H1 (cell line): ENCODE measurements at regions not wholly inside any gene's neighbourhood (a gene's known extent, or its start where the extent isn't known, plus 50 kb on each side); places are given as distances from the start of the nearest gene placed in this dataset.

Experiments used
- CTCF ChIA-PET: fragments of 300-600 bp; sonication (Branson Sonifier 250); formaldehyde crosslinking; loops from one replicate; lab custom pipeline; 2021; ENCODE audit not compliant: partially characterized antibody; lab: Charles Lee
- POLR2A ChIA-PET: fragments of 300-600 bp; sonication (Branson Sonifier 250); formaldehyde crosslinking; loops from one replicate; lab custom pipeline; 2021; ENCODE audit warnings: inconsistent platforms; ENCODE audit not compliant: partially characterized antibody; lab: Charles Lee
- DNase-seq, 2 experiments: peaks; one replicate each; pipeline versions ENCODE4 v3.0.0 to v3.0.0-alpha.2; 2010 to 2022; ENCODE audit warnings: low spot score in 2 of 2, low read depth in 1 of 2, mixed read lengths in 1 of 2
- FAIRE-seq: peaks from 2 replicates; lab custom pipeline; 2011; peaks lifted over from hg19 to GRCh38; lab: Jason Lieb, UNC
- H2AFZ ChIP-seq: 2 replicates; pipeline ENCODE4 v1.8.1; 2012; ENCODE audit warnings: low read length, inconsistent platforms
- H2AK5ac ChIP-seq: 2 replicates; pipeline ENCODE4 v1.6.1; 2013; ENCODE audit warnings: low read depth, low read length
- H2BK120ac ChIP-seq: replicated peaks from 2 replicates; pipeline ENCODE3; 2013; ENCODE audit warnings: low read depth, low read length, inconsistent platforms
- H2BK12ac ChIP-seq: 2 replicates; pipeline ENCODE4 v1.6.1; 2013; ENCODE audit warnings: low read depth, low read length
- H2BK15ac ChIP-seq: 2 replicates; pipeline ENCODE4 v1.6.1; 2013; ENCODE audit warnings: low read length
- H2BK20ac ChIP-seq: 2 replicates; pipeline ENCODE4 v1.6.1; 2013; ENCODE audit warnings: low read length
- H2BK5ac ChIP-seq: 2 replicates; pipeline ENCODE4 v1.6.1; 2013; ENCODE audit warnings: low read depth, low read length
- H3K14ac ChIP-seq: 2 replicates; pipeline ENCODE4 v1.6.1; 2013; ENCODE audit warnings: inconsistent platforms; ENCODE audit not compliant: insufficient read length
- H3K18ac ChIP-seq: 2 replicates; pipeline ENCODE4 v1.6.1; 2013; ENCODE audit warnings: low read length; ENCODE audit errors: extremely low read depth
- H3K23ac ChIP-seq: 2 replicates; pipeline ENCODE4 v1.6.1; 2013; ENCODE audit warnings: inconsistent platforms; ENCODE audit not compliant: insufficient read length
- H3K23me2 ChIP-seq: 2 replicates; pipeline ENCODE4 v1.6.1; 2013; ENCODE audit warnings: low read depth, low read length
- H3K27ac ChIP-seq: 2 replicates; pipeline ENCODE4 v1.6.1; 2011; ENCODE audit warnings: low read depth, low read length, inconsistent platforms
- H3K27me3 ChIP-seq, 4 experiments: replicated peaks in 1 of 4; 1 replicate in 1 of 4; 2 replicates in 3 of 4; pipeline versions ENCODE4 v1.6.1 to v1.8.1; 2011 to 2013; ENCODE audit warnings: low read length in 3 of 4, mild to moderate bottlenecking in 3 of 4, inconsistent platforms in 2 of 4, mixed read lengths in 2 of 4, moderate library complexity in 1 of 4; ENCODE audit not compliant: control insufficient read depth in 3 of 4, insufficient read depth in 3 of 4; ENCODE audit errors: extremely low read depth in 1 of 4
- H3K36me3 ChIP-seq, 4 experiments: 2 replicates each; pipeline versions ENCODE4 v1.6.1 to v1.8.1; 2011 to 2013; ENCODE audit warnings: mild to moderate bottlenecking in 4 of 4, low read length in 3 of 4, moderate library complexity in 2 of 4, control low read depth in 1 of 4, inconsistent platforms in 1 of 4; ENCODE audit not compliant: insufficient read depth in 4 of 4, control insufficient read depth in 2 of 4
- H3K4ac ChIP-seq: replicated peaks from 2 replicates; pipeline ENCODE3; 2013; ENCODE audit warnings: low read length, low read depth, mixed read lengths, inconsistent platforms; ENCODE audit not compliant: insufficient read length
- H3K4me1 ChIP-seq, 4 experiments: replicated peaks in 1 of 4; 1 replicate in 1 of 4; 2 replicates in 3 of 4; pipeline versions ENCODE4 v1.6.1 to v1.8.1; 2011 to 2013; ENCODE audit warnings: low read length in 3 of 4, inconsistent platforms in 2 of 4, mixed read lengths in 1 of 4; ENCODE audit not compliant: insufficient read depth in 4 of 4, control insufficient read depth in 3 of 4
- H3K4me2 ChIP-seq, 2 experiments: 2 replicates each; pipeline versions ENCODE4 v1.6.1 to v1.8.1; 2011 to 2013; ENCODE audit warnings: low read depth in 2 of 2, low read length in 2 of 2, control low read depth in 1 of 2, inconsistent platforms in 1 of 2, mild to moderate bottlenecking in 1 of 2; ENCODE audit not compliant: insufficient read depth in 1 of 2
- H3K4me3 ChIP-seq, 4 experiments: fragments of 200-600, 300-600 bp in 1 of 4; sonication (generic), shearing (Covaris generic), sonication (Bioruptor Twin) in 1 of 4; 2 replicates each; pipeline versions ENCODE4 v1.5.1 to v1.8.1; 2011 to 2016; ENCODE audit warnings: low read length in 4 of 4, low read depth in 3 of 4, control low read depth in 2 of 4, inconsistent platforms in 2 of 4, mild to moderate bottlenecking in 2 of 4, mixed read lengths in 1 of 4, moderate library complexity in 1 of 4; ENCODE audit not compliant: insufficient read depth in 2 of 4; ENCODE audit errors: extremely low read depth in 1 of 4
- H3K56ac ChIP-seq: replicated peaks from 2 replicates; pipeline ENCODE3; 2013; ENCODE audit warnings: low read depth, mild to moderate bottlenecking, mixed read lengths, low read length, inconsistent platforms; ENCODE audit not compliant: insufficient read length
- H3K79me1 ChIP-seq: 2 replicates; pipeline ENCODE4 v1.6.1; 2013; ENCODE audit warnings: low read depth, low read length, control low read depth
- H3K79me2 ChIP-seq, 2 experiments: 2 replicates each; pipeline versions ENCODE4 v1.6.1 to v1.8.1; 2012 to 2013; ENCODE audit warnings: low read length in 2 of 2, mild to moderate bottlenecking in 2 of 2, inconsistent platforms in 1 of 2; ENCODE audit not compliant: insufficient read depth in 2 of 2, control insufficient read depth in 1 of 2
- H3K9ac ChIP-seq, 4 experiments: replicated peaks in 1 of 4; 1 replicate in 1 of 4; 2 replicates in 3 of 4; pipeline versions ENCODE4 v1.6.1 to v1.8.1; 2011 to 2013; ENCODE audit warnings: low read depth in 3 of 4, low read length in 3 of 4, control low read depth in 2 of 4, mild to moderate bottlenecking in 2 of 4, moderate library complexity in 2 of 4, inconsistent platforms in 1 of 4; ENCODE audit errors: extremely low read depth in 1 of 4
- H3K9me3 ChIP-seq, 2 experiments: 2 replicates each; pipeline versions ENCODE4 v1.6.1 to v1.8.1; 2012 to 2013; ENCODE audit warnings: mild to moderate bottlenecking in 2 of 2, moderate library complexity in 2 of 2, control low read depth in 1 of 2, inconsistent platforms in 1 of 2, low read depth in 1 of 2, low read length in 1 of 2, mixed read lengths in 1 of 2; ENCODE audit not compliant: insufficient read depth in 2 of 2
- H4K20me1 ChIP-seq, 2 experiments: replicated peaks in 1 of 2; 2 replicates each; pipeline versions ENCODE3 to v1.8.1; 2011 to 2013; ENCODE audit warnings: inconsistent platforms in 2 of 2, low read length in 2 of 2, mild to moderate bottlenecking in 1 of 2; ENCODE audit not compliant: insufficient read depth in 2 of 2, control insufficient read depth in 1 of 2
- H4K5ac ChIP-seq: 2 replicates; pipeline ENCODE4 v1.6.1; 2013; ENCODE audit warnings: low read length, low read depth, mixed read lengths, inconsistent platforms; ENCODE audit not compliant: insufficient read length
- H4K8ac ChIP-seq: 2 replicates; pipeline ENCODE4 v1.8.0; 2013; ENCODE audit warnings: mild to moderate bottlenecking, moderate library complexity, low read length, inconsistent platforms; ENCODE audit not compliant: insufficient read depth; ENCODE audit errors: extremely low read depth
- H4K91ac ChIP-seq: replicated peaks from 2 replicates; pipeline ENCODE3; 2013; ENCODE audit warnings: low read length, mixed read lengths, inconsistent platforms; ENCODE audit not compliant: insufficient read length
- ATF3 ChIP-seq: IDR thresholded peaks from 2 replicates; pipeline ENCODE4 v1.6.1; 2011; ENCODE audit warnings: low read depth, mild to moderate bottlenecking, low read length; ENCODE audit not compliant: insufficient read depth
- EZH2 ChIP-seq: fragments of 200-600 bp; sonication (generic); IDR thresholded peaks from 2 replicates; pipeline ENCODE4 v1.7.1; 2012; ENCODE audit warnings: low read depth, mild to moderate bottlenecking, moderate library complexity, low read length, inconsistent platforms; ENCODE audit not compliant: severe bottlenecking
- KDM1A ChIP-seq: fragments of 200-600, 300-600 bp; sonication (generic); IDR thresholded peaks from 2 replicates; pipeline ENCODE4 v1.7.1; 2016; ENCODE audit warnings: mild to moderate bottlenecking, low read length, borderline replicate concordance
- WGBS, 2 experiments: shearing (Covaris generic) in 1 of 2; methylation state at CpG; one replicate each; pipeline versions ENCODE4 v1.1.6 to v1.1.7; 2013 to 2015; ENCODE audit warnings: low lambda C conversion rate in 2 of 2, mixed read lengths in 2 of 2, inconsistent platforms in 1 of 2, low coverage in 1 of 2, missing lambda C conversion rate in 1 of 2; ENCODE audit not compliant: insufficient replicate concordance in 2 of 2, insufficient coverage in 1 of 2, insufficient read length in 1 of 2; ENCODE audit errors: extremely low coverage in 1 of 2, missing lambda C conversion rate in 1 of 2; 5-methylcytosine and 5-hydroxymethylcytosine counted together

GRCh38 chr16:86706726-86707125 lies 128.4 kb downstream of the FOXL1 start:
- no peak overlapping the region for H3K9ac ChIP-seq
- FAIRE-seq = no peak
- CTCF ChIA-PET = interaction anchor here (0.5 to 1.5 kb wide), 3 partner anchors 54 to 169 kb away, joined by 3 to 6 read pairs (median 3); no protein-coding TSS in a partner anchor

More at GRCh38 chr16:86706726-86707125, 128.4 kb downstream of the FOXL1 start:
- H2BK20ac ChIP-seq = no peak overlapping the region
- H3K79me1 ChIP-seq = no peaks in the 10 kb centered on the region
- H3K14ac ChIP-seq = no peak overlapping the region
- H3K27me3 ChIP-seq = no peaks in the 10 kb centered on the region
- no peak overlapping the region for H4K91ac ChIP-seq
- no peak overlapping the region for H2BK12ac ChIP-seq
- no peak overlapping the region for H2AFZ ChIP-seq
- no peak for DNase-seq
- H3K4me3 ChIP-seq = no peak overlapping the region
- no peak overlapping the region for H4K5ac ChIP-seq
- H3K4me1 ChIP-seq = peaks cover 0 to 5% (median 0%) of the 10 kb centered on the region in 4 experiments; a peak in 2 of 7 replicates
- H3K18ac ChIP-seq = no peak overlapping the region
- H3K4me2 ChIP-seq = no peak overlapping the region
- no peaks in the 10 kb centered on the region for H3K9me3 ChIP-seq
- H3K36me3 ChIP-seq = no peaks in the 10 kb centered on the region
- POLR2A ChIA-PET = no interaction called here
- no peak overlapping the region for H2BK15ac ChIP-seq
- 96% methylated on average over 7 of the region's 7 CpGs; no CpG with 5 or more reads in 1 of the 2 experiments for WGBS, 2 experiments
- no peak overlapping the region for H2BK5ac ChIP-seq
- no peak overlapping the region for H2AK5ac ChIP-seq
- no peak overlapping the region for H3K23ac ChIP-seq
- H4K20me1 ChIP-seq = no peaks in the 10 kb centered on the region
- no peaks in the 10 kb centered on the region for H3K79me2 ChIP-seq
- no peak overlapping the region for H3K56ac ChIP-seq
- no peak for TF ChIP-seq KDM1A
- no peak for TF ChIP-seq ATF3
- TF ChIP-seq EZH2 = no peak
- H3K27ac ChIP-seq = no peak overlapping the region
- H3K4ac ChIP-seq = no peak overlapping the region
- H2BK120ac ChIP-seq = no peak overlapping the region
- H3K23me2 ChIP-seq = peaks cover 4% of the 10 kb centered on the region; the same call in 1 of the 2 replicates
- H4K8ac ChIP-seq = no peak overlapping the region
